ENCODE measurements at regions not wholly inside any gene's neighbourhood (a gene's known extent, or its start where the extent isn't known, plus 50 kb on each side); places are given as distances from the start of the nearest gene placed in this dataset.
A peak's percentile ranks its signal among the peaks of the same experiment; 100 is the strongest.
"Not testable (repeated sequence)": the region's sequence is repeated elsewhere in the genome, so short reads cannot be mapped to it uniquely, and the experiment has no call there.

DNA sequence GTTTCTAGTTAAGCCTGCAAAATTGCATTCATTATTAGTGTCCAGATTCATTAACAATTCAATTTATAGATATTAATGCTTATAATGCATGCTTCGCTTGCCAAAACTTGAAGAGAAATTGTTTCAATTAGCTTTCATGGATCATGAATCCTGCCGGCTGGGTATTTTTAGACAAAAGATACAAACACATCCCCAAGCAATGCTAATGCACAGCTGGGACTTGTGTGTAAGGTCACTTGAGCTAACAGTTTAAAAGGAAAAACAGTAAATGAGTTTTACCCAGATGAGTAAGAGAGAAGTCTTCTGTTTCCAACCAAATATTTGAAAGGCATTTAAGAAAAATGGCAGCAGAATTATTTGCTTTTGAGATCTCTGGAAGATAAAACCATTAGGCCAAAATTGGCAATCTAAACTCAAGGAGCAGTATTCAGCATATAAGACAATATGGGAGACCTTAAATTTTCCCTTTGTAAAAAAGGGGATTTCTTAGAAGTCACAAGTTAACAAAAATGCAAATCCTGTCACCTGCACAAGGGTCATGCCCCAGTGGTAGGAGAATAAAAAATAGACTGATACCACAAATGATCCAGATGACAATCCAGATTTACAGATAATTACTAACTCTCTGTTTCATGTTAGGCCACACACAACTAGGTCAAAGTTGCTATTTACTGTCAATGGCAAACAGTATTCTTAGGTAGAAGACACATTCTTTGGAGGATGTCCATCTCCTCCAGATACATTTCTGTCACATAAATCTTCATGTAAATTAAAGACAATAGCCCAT, 418.4 kb upstream of the PMFBP1 start:
- DNase-seq, result no peak

DNA sequence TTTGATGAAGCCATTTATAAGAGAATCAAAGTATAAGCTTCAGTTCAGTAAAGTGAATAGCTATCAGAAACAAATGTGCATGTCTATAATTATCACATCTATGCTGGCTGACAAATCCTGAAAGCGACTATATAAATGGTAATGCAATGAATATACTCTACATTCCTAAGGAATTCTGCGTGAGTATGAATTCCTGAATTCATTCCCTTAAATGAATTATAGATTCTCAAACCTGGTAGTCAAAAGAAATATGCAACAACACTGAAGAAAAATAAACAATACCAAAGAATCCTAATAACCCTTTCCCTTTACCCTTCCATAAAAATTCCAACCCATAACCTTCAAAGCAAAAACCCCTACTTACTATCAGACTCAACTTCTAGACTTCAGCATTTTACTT, 416.6 kb upstream of the PMFBP1 start:
- no peak for DNase-seq

DNA sequence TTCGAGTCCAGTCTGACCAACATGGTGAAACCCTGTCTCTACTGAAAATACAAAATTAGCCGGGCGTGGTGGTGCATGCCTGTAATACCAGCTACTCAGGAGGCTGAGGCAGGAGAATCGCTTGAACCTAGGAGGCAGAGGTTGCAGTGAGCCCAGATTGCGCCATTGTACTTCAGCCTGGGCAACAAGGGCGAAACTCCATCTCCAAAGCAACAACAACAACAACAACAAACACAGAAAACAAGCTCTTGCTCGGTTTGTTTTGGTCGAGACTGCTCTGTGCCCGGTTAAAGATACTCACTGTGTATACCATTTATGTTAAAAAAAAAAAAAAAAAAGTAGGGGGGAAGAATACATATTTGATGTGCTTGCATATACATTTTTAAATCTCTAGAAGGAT, 406.1 kb upstream of the PMFBP1 start:
- DNase-seq, result not testable (repeated sequence)

DNA sequence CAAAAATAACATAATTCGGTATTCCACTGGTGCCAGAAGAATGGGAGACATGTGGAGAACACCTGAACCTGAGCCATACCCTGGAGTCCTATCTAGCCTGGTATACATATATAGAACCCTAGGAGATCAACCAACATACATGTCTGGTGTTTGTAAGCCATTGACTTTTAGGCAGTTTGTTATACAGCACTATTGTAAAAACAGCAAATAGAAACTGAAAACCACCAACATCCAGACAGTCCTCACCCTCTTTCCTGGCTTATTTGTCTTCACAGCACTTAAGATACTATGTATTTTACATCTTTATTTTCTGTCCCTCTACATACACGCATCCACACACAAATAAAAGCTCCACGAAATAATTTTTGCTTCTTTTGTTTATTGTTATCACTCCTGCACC, 404.2 kb upstream of the PMFBP1 start:
- no peak for DNase-seq

DNA sequence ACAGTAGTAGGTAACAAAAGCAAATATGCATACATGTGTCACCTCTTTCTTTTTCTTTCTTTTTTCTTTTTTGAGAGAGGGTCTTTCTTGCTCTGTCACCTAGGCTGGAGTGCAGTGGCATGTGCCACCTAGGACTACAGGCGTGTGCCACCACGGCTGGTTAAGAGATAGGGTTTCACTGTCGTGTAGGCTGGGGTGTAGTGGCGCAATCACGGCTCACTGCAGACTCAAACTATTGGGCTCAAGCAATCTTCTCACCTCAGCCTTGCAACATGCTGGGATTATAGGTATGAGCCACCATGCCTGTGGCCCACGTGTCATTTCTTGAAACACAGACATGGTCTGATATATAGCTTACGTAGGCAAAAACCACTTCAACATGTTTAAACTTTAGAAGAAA, 397.7 kb upstream of the PMFBP1 start:
- no peak for DNase-seq

DNA sequence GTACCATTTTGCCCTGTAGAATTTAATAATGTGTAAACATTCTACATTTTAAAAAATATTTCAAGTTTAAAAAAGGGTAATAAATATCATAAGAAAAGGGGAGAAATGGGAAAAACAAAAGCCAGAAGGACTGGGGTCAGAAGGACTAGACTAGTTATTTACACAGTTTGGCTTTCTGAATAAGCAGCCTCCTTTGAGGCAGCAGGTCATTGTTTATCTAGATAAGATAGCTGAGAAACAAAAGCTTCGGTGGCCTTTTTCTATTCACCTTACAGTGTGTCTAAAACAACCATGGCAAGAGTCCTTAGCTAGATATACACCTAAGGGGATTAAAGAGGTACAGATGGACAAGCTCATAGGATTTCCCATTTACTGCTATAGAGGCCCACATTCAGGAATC, 396.5 kb upstream of the PMFBP1 start:
- DNase-seq, result no peak

DNA sequence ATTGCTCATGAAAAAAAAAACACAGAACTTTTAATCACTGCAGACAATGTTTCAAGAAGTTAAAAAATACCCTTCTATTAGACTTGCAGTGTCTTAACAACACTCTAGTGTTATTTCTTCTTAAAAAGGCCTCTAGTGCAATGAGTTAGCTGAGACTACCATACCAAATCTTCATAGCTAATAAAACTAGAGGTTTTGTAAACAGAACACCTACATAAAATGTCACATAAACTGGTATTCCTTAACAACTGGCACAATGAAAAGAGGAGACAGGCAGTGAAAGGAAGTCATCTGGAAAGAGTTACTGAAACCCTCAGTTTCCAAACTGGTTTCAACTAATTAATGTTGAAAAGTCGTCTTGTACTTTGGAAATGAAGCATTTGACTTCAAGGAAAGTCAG, 394.2 kb upstream of the PMFBP1 start:
- DNase-seq, result no peak

DNA sequence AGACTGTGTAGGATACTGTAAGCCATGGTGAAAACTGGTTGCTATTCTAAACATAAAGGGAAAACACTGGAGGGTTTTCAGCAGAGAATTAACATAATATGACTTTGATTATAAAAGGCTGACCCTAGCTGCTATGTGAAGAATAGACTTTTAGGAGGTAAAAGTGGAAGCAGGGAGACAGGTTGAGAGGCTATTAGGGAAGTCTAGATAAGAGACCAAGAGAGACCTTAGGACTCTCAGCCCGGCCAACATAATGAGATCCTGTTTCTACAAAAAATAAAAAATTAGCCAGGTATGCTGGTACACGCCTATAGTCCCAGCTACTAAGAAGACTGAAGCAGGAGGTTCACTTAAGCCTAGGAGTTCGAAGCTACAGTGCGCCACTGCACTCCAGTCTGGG, 393.2 kb upstream of the PMFBP1 start:
- no peak for DNase-seq

DNA sequence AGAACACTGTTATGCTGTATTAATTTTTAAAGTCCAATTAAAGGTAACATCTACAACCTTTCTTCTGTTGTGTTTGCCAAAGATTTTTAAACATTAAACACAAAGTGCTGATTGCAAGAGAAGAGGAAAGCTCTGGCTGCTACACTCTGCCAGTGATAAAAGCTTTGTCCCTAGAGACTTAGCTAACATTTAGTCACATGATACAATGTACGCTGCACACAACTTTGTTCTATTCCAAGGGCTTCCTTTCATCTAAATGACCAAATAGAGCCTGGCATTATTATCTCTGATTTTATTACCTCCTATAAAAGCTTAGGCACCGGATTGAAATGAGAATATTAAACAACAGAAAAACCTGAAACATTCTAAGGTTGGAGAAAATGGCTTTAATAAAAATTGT, 388.7 kb upstream of the PMFBP1 start:
- DNase-seq, result no peak

DNA sequence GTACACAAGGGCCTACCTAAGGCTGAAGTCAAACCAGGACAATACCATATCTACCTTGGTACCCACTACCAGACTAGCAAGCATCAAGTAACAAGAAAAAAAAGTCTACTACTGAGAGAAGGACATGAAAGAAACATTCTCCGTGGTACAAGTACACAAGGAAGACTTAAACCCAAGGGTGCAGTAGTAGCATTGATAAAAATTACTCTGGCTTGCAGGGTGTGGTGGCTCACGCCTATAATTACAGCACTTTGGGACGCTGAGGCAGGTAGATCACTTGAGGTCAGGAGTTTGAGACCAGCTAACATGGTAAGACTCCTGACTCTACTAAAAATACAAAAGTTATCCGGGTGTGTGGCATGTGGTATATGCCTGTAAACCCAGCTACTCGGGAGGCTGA, 386.5 kb upstream of the PMFBP1 start:
- DNase-seq, result no peak

DNA sequence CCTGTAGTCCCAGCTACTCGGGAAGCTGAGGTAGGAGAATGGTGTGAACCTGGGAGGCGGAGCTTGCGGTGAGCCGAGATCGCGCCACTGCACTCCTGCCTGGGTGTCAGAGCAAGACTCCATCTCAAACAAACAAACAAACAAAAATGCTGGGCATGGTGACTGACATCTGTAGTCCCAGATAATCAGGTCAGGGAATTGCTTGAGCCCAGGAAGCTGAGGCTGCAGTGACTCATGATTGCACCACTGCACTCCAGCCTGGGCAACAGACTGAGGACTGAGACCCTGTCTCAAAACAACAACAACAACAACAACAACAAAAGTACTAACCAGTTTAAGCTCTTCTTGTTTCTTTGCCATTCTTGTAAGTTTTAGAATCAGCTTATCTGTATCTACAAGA, 383.0 kb upstream of the PMFBP1 start:
- no peak for DNase-seq

DNA sequence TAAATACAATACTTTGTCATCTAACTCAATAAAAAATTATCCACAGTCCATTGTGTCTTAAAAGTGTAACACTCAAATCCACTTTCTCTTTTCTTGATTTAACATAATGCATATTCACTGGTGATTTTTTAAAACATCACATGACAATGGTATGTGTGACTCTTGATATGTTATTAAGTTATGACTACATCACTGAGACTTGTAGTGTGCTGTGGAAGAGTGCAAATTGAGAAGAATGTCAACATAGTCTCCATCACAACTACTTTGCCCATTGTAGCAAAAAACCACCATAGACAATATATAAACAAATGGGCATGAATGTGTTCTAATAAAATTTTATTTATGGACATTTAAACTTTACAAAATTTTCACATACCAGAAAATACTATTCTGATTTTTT, 380.7 kb upstream of the PMFBP1 start:
- DNase-seq, result no peak

DNA sequence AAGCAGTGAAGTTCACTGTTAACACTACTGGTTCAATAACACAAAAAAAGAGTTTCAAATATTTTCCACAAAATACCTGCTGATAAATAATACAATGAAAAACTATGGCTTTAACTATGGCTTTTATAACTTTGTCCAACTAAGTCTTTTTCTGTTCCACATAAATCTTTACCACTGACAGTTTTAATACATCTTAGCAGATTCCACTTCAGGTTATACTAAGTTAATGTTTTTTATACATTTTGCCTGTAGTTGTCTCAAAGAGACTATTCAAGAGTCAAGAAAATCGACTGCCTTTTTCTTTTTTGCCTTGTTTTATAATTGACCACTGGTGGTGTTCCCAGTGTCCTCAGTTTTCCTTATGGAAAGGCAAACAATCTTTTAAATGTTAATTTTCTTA, 379.7 kb upstream of the PMFBP1 start:
- DNase-seq, result no peak

DNA sequence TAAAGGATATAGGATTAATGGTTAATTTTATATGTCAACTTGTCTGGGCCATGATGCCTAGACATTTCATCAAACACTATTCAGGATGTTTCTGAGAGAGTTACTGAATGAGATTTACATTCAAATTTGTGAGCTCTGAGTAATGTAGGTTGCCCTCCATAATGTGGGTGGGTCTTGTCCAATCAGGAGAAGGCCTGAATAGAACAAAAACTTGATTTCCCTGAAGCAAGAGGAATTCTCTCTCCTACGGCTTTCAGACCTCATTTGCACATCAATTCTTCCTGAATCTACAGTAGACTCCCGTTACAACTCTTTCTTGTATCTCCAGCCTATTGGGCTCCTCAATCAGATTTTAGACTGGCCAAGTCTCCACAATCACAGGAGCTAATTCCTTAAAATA, 377.9 kb upstream of the PMFBP1 start:
- no peak for DNase-seq

DNA sequence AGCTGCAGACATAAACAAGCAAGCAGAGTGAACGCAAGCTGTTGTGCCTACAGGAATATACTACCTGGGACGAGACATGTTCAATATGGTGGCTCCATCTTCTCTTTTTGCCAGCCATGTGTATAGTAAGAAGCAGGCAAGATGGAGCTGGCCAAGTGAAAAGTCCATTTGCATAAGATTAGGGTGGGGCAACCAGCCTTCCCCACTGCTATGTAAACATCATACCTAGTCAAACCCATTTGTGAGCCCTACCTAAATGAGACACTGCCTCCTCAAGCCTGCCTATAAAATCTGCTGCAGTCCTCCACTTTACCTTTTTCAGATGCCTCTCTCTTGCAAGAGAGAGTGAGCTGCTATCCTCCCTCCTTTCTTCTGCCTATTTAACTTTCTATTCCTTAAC, 370.1 kb upstream of the PMFBP1 start:
- no peak for DNase-seq

DNA sequence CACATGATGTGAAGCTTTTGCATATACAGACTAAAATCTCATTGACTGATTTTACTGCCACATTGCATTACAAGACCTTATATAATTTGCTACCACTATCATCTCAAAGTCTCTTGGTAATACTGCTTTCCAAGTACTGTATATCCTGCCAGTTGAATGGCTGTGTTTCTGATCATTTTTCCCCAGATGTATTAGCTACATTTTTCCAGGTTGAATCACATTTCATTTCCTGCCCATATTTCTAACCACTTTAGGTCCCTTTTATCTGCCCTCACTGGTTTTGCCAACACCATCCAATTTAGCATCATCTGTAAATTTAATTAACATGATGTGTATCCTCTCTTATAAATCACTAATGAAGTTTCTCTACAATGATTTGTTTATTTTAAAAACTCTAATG, 365.7 kb upstream of the PMFBP1 start:
- DNase-seq, result no peak

DNA sequence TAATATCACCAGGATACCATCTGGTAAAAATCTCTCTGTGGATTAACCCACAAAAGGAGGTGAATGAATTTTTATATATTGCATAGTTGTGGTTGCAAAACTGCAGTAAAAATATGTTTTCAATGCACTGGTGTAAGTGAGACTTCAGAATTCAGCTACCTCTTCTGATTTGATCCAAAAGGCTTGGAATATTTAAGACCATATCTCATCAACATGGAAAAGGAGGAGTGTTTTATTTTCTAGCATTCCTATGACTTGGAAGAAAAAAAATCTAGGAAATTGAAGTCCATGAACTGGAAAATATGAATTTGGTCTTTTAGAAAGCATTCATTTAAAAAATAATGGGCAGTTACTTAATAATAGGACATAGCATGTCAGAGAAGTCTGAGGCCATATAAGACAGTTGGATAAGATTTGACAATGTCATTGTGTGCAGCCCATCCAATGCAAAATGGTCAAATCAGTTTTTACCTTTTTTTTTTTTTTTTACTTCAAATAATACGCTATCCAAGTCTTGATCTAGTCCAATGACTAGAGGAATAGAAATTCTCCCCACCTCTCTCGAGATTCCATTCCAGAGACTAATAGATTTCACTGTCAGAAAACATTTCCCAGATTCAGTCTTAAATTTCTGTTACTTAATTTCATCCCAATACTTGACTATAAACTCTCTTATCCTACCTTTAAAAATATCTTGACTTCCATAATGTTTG, 364.9 kb upstream of the PMFBP1 start:
- no peak for DNase-seq

DNA sequence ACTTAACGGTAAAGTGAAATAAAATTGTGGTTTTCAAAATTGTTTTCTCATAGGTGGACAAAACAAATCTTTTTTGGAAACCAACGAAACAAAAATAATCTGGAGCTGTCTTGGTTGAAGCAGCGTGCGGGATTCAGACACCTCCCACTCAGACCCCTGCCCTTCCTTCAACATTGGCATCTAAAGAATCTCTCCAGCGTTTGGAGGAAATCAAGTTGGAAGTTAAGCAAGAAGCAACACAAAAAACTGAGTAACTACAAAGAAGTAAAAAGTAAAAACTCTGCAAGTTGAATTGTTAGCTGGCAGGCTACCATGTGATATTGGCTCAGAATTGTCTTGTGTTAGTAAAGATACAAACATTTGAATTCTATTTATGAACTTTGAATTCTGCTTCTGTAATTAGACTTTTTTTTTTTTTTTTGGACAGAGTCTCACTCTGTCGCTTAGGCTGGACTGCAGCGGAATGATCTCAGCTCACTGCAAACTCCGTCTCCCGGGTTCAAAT, 361.0 kb upstream of the PMFBP1 start:
- no peak for DNase-seq

DNA sequence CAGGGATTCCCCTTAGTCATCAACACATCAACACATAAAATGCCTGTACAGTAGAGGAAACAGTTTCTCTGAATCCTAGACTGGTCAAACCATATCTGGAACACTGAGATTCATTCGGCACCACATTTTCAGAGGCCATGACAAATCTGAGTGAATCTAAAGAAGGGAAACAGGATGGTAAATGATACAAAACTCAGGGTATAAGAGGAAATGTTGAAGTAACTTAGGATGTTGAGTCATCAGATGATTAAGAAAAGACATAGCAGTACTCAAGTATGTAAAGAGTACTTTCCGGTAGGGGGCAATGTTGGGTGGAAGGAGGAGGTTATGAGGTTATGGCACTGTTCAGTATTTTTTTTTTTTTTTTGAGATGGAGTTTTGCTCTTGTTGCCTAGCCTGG, 358.5 kb upstream of the PMFBP1 start:
- DNase-seq, result no peak

DNA sequence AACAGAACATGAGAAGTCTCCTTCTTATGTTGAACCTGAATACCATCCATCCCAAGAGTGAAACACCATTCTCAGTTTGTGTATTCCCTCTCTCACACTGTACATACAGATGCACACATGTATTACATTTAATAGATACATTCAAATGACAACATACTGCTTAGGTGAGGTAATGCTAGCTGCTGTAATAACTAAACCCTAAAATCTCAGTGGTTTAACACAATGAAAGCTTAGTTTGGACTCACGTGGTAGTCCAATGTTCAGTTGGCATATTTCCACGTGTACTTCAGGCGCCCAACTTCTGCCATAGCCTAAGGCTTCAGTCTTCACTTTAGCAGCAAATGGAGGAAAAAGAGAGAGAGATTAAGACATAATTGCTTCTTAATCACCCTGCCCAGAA, 351.1 kb upstream of the PMFBP1 start:
- DNase-seq, result no peak

DNA sequence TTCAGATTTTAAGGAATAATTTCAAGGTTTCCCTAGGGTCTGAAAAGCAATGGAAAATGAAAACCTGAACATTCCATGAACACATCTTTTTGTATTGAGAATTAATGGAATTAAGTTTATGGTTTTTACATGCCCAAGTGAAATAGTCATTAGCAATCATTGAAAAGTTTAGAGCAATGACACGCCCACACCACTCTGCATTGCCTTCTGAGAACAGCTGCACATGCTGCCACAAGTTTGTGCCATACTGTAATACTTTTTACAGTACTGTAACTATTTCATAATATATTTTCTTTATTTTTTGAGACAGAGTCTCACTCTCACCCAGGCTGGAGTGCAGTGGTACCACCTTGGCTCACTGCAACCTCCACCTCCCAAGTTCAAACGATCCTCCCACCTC, 345.2 kb upstream of the PMFBP1 start:
- no peak for DNase-seq

DNA sequence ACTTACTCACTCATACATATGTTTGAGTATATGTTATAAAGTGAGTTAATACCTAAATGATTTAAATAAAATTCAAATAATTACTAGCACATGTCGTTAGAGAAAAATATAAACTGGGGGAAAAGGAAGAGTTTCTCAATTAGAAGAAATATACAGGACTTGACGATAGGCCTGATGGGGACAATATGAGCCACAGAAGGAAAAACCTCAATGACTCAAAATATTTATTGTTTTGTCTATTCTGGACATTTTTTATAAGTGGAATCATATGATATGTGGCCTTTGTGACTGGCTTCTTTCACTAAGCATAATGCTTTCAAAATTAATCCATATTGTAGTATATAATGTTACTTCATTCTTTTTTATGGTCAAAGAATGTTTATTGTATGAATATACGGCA, 339.2 kb upstream of the PMFBP1 start:
- DNase-seq, result no peak

DNA sequence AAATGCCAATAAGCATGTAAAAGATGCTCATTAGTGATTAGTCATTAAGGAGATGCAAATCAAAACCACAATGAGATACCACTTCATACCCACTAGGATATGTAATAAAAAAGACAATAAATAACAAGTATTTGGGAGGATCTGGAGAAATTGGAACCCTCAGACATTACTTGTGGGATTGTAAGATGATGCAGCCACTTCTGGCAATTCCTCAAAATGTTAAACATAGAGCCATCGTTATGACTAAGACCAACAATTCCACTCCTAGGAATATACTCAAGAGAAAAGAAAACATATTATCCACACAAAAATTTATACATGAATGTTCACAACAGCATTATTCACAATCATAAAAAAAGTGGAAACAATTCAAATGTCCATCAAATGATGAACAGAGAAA, 336.2 kb upstream of the PMFBP1 start:
- DNase-seq, result no peak

DNA sequence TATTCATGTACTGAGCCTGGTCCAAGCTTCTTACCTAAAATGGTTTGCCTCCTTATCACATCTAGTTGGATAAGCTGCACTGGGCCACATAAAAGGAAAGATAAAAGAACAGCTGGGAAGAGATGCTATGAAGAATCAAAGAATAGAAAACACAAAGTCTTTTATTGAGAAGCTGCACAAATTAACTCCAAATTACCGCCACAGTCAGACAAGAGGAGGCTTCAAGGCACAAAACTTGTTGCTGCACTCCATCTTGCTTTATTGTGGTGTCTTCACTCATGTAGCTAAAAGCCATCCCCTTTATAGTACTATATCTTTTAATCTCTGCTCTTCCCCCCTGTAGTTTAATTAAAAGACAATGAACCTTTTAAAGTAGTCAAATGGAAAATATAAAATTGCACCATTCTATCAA, 330.6 kb upstream of the PMFBP1 start:
- DNase-seq, result peak in 1 of 6 experiments; percentile 0

All from stimulated activated naive CD4-positive, alpha-beta T cell (primary cell).